ENCODE measurements at regions not wholly inside any gene's neighbourhood (a gene's known extent, or its start where the extent isn't known, plus 50 kb on each side); places are given as distances from the start of the nearest gene placed in this dataset.

- DNase-seq = no peak
Observed at GRCh38 chr7:93015779-93016481, 101.8 kb downstream of the SAMD9 start.

- DNase-seq = no peak
Observed at GRCh38 chr7:93015101-93015778, 102.5 kb downstream of the SAMD9 start.

GRCh38 chr7:93014410-93014809 is 103.4 kb downstream of the SAMD9 start:
- no peak for DNase-seq

GRCh38 chr7:93013446-93014061 is 104.2 kb downstream of the SAMD9 start:
- DNase-seq = no peak

- no peak for DNase-seq
Observed at GRCh38 chr7:93011351-93012294, 106.2 kb downstream of the SAMD9 start.

GRCh38 chr7:93008833-93009232 is 108.9 kb downstream of the SAMD9 start:
- DNase-seq = no peak

GRCh38 chr7:93006480-93007095 is 111.2 kb downstream of the SAMD9 start:
- no peak for DNase-seq

- DNase-seq = no peak
Observed at GRCh38 chr7:93004906-93005305, 112.9 kb downstream of the SAMD9 start.

GRCh38 chr7:92997719-92998118 is 120.1 kb downstream of the SAMD9 start:
- DNase-seq = no peak

- DNase-seq = no peak
Observed at GRCh38 chr7:92997152-92997551, 120.6 kb downstream of the SAMD9 start.

- no peak for DNase-seq
Observed at GRCh38 chr7:92994901-92995300, 122.9 kb downstream of the SAMD9 start.

- DNase-seq = no peak
Observed at GRCh38 chr7:92992932-92993331, 124.8 kb downstream of the SAMD9 start.

- no peak for DNase-seq
Observed at GRCh38 chr7:92992483-92992882, 125.3 kb downstream of the SAMD9 start.

- no peak for DNase-seq
Observed at GRCh38 chr7:92991190-92991589, 126.6 kb downstream of the SAMD9 start.

- no peak for DNase-seq
Observed at GRCh38 chr7:92988941-92989545, 128.7 kb downstream of the SAMD9 start.

GRCh38 chr7:92988051-92988450 is 129.7 kb downstream of the SAMD9 start:
- DNase-seq = no peak

GRCh38 chr7:92987538-92987937 is 130.2 kb downstream of the SAMD9 start:
- no peak for DNase-seq

- no peak for DNase-seq
Observed at GRCh38 chr7:92987095-92987494, 130.7 kb downstream of the SAMD9 start.

- DNase-seq = no peak
Observed at GRCh38 chr7:92982928-92983327, 134.9 kb downstream of the SAMD9 start.

GRCh38 chr7:92976931-92977330 is 140.6 kb upstream of the CDK6 start:
- no peak for DNase-seq

- no peak for DNase-seq
Observed at GRCh38 chr7:92973974-92974373, 137.6 kb upstream of the CDK6 start.

GRCh38 chr7:92973293-92973731 is 136.9 kb upstream of the CDK6 start:
- DNase-seq = no peak
